HG02938 (cell line): ENCODE measurements at regions not wholly inside any gene's neighbourhood (a gene's known extent, or its start where the extent isn't known, plus 50 kb on each side); places are given as distances from the start of the nearest gene placed in this dataset.
A peak's percentile ranks its signal among the peaks of the same experiment; 100 is the strongest.

Experiments used
- ATAC-seq: cut with Tn5 transposase; IDR thresholded peaks from one replicate; pipeline ENCODE4 v1.9.1; 2021; ENCODE audit warnings: mild to moderate bottlenecking, moderate library complexity; ENCODE audit not compliant: unreplicated experiment

- ATAC-seq, result no peak
Observed at GRCh38 chr18:24924066-24924716, 427.8 kb downstream of the ZNF521 start.

- ATAC-seq, result no peak
Observed at GRCh38 chr18:24926649-24927048, 425.3 kb downstream of the ZNF521 start.

GRCh38 chr18:24928301-24928878 lies 423.6 kb downstream of the ZNF521 start:
- no peak for ATAC-seq

GRCh38 chr18:24930478-24930877 lies 421.5 kb downstream of the ZNF521 start:
- ATAC-seq, result no peak

GRCh38 chr18:24930971-24931370 lies 421.0 kb downstream of the ZNF521 start:
- ATAC-seq, result no peak

- no peak for ATAC-seq
Observed at GRCh38 chr18:24933345-24933744, 418.6 kb downstream of the ZNF521 start.

- ATAC-seq, result no peak
Observed at GRCh38 chr18:24934258-24934932, 417.6 kb downstream of the ZNF521 start.

GRCh38 chr18:24935008-24935407 lies 417.0 kb downstream of the ZNF521 start:
- ATAC-seq, result no peak

GRCh38 chr18:24935896-24936295 lies 416.1 kb downstream of the ZNF521 start:
- ATAC-seq, result no peak

- ATAC-seq, result no peak
Observed at GRCh38 chr18:24936691-24937090, 415.3 kb downstream of the ZNF521 start.

GRCh38 chr18:24937639-24938275 lies 414.2 kb downstream of the ZNF521 start:
- ATAC-seq, result no peak

GRCh38 chr18:24940416-24940815 lies 411.6 kb downstream of the ZNF521 start:
- no peak for ATAC-seq

GRCh38 chr18:24941174-24941951 lies 410.6 kb downstream of the ZNF521 start:
- ATAC-seq, result no peak

- ATAC-seq, result no peak
Observed at GRCh38 chr18:24942144-24942543, 409.8 kb downstream of the ZNF521 start.

GRCh38 chr18:24947521-24948305 lies 404.3 kb downstream of the ZNF521 start:
- no peak for ATAC-seq

GRCh38 chr18:24949908-24950307 lies 402.1 kb downstream of the ZNF521 start:
- ATAC-seq, result no peak

- no peak for ATAC-seq
Observed at GRCh38 chr18:24954341-24954740, 397.6 kb downstream of the ZNF521 start.

GRCh38 chr18:24958001-24958400 lies 394.0 kb downstream of the ZNF521 start:
- no peak for ATAC-seq

- ATAC-seq, result no peak
Observed at GRCh38 chr18:24959051-24959476, 392.9 kb downstream of the ZNF521 start.

GRCh38 chr18:24964216-24964615 lies 387.8 kb downstream of the ZNF521 start:
- ATAC-seq, result peak; percentile 84
